ENCODE measurements at regions not wholly inside any gene's neighbourhood (a gene's known extent, or its start where the extent isn't known, plus 50 kb on each side); places are given as distances from the start of the nearest gene placed in this dataset.

- TF ChIP-seq CTCF (IDR thresholded peaks at IDR 0.05) = no peak
- Mint-ChIP-seq H3K27me3 (ENCODE audit: low read depth) (peaks cover 5% of the 10 kb centered on the region), H3K27ac (ENCODE audit: unreplicated experiment) (no peak overlapping the region), H3K4me3 (ENCODE audit: unreplicated experiment) (no peak overlapping the region), H3K4me1 (ENCODE audit: low read depth) (no peaks in the 10 kb centered on the region), H3K36me3 (ENCODE audit: low read depth) (no peaks in the 10 kb centered on the region), H3K9me3 (ENCODE audit: low read depth) (no peaks in the 10 kb centered on the region)
- no peak for DNase-seq (ENCODE audit: low spot score)
These were observed 101.4 kb upstream of the OLFM3 start for GRCh38 chr1:102098081-102098480.

- no peak for TF ChIP-seq CTCF (IDR thresholded peaks at IDR 0.05)
- peaks cover 5% of the 10 kb centered on the region for H3K27me3 Mint-ChIP-seq (ENCODE audit: low read depth)
- H3K9me3 Mint-ChIP-seq (ENCODE audit: low read depth) = no peaks in the 10 kb centered on the region
- no peak for DNase-seq (ENCODE audit: low spot score)
- H3K27ac Mint-ChIP-seq (ENCODE audit: unreplicated experiment) = no peak overlapping the region
- no peaks in the 10 kb centered on the region for H3K36me3 Mint-ChIP-seq (ENCODE audit: low read depth)
- no peaks in the 10 kb centered on the region for H3K4me1 Mint-ChIP-seq (ENCODE audit: low read depth)
- H3K4me3 Mint-ChIP-seq (ENCODE audit: unreplicated experiment) = no peak overlapping the region
These were observed 100.7 kb upstream of the OLFM3 start for GRCh38 chr1:102097451-102097850.

- no peak for DNase-seq (ENCODE audit: low spot score)
- no peak overlapping the region for H3K27ac Mint-ChIP-seq (ENCODE audit: unreplicated experiment)
- no peak for TF ChIP-seq CTCF (IDR thresholded peaks at IDR 0.05)
- H3K4me1 Mint-ChIP-seq (ENCODE audit: low read depth) = no peaks in the 10 kb centered on the region
- H3K27me3 Mint-ChIP-seq (ENCODE audit: low read depth) = peaks cover 5% of the 10 kb centered on the region
- H3K4me3 Mint-ChIP-seq (ENCODE audit: unreplicated experiment) = no peak overlapping the region
- H3K36me3 Mint-ChIP-seq (ENCODE audit: low read depth) = no peaks in the 10 kb centered on the region
- no peaks in the 10 kb centered on the region for H3K9me3 Mint-ChIP-seq (ENCODE audit: low read depth)
These were observed 99.4 kb upstream of the OLFM3 start for GRCh38 chr1:102096162-102096561.

GRCh38 chr1:102089791-102090190 lies 93.1 kb upstream of the OLFM3 start:
- H3K9me3 Mint-ChIP-seq (ENCODE audit: low read depth) = peaks cover 16% of the 10 kb centered on the region
- H3K36me3 Mint-ChIP-seq (ENCODE audit: low read depth) = no peaks in the 10 kb centered on the region
- no peak for TF ChIP-seq CTCF (IDR thresholded peaks at IDR 0.05)
- DNase-seq (ENCODE audit: low spot score) = no peak
- no peaks in the 10 kb centered on the region for H3K4me1 Mint-ChIP-seq (ENCODE audit: low read depth)
- H3K27ac Mint-ChIP-seq (ENCODE audit: unreplicated experiment) = no peak overlapping the region
- H3K4me3 Mint-ChIP-seq (ENCODE audit: unreplicated experiment) = no peak overlapping the region
- H3K27me3 Mint-ChIP-seq (ENCODE audit: low read depth) = no peaks in the 10 kb centered on the region

- DNase-seq (ENCODE audit: low spot score) = no peak
- peaks cover 16% of the 10 kb centered on the region for H3K9me3 Mint-ChIP-seq (ENCODE audit: low read depth)
- no peak overlapping the region for H3K4me3 Mint-ChIP-seq (ENCODE audit: unreplicated experiment)
- no peak for TF ChIP-seq CTCF (IDR thresholded peaks at IDR 0.05)
- no peaks in the 10 kb centered on the region for H3K36me3 Mint-ChIP-seq (ENCODE audit: low read depth)
- no peaks in the 10 kb centered on the region for H3K4me1 Mint-ChIP-seq (ENCODE audit: low read depth)
- H3K27ac Mint-ChIP-seq (ENCODE audit: unreplicated experiment) = no peak overlapping the region
- H3K27me3 Mint-ChIP-seq (ENCODE audit: low read depth) = no peaks in the 10 kb centered on the region
These were observed 89.2 kb upstream of the OLFM3 start for GRCh38 chr1:102085896-102086295.
